Glomerular visceral epithelial cell (primary cell): ENCODE measurements at regions not wholly inside any gene's neighbourhood (a gene's known extent, or its start where the extent isn't known, plus 50 kb on each side); places are given as distances from the start of the nearest gene placed in this dataset.
"Not testable (repeated sequence)": the region's sequence is repeated elsewhere in the genome, so short reads cannot be mapped to it uniquely, and the experiment has no call there.

Experiments
- DNase-seq: peaks from one replicate; pipeline ENCODE4 v3.0.0-alpha.2; 2016; ENCODE audit errors: extremely low spot score

DNA sequence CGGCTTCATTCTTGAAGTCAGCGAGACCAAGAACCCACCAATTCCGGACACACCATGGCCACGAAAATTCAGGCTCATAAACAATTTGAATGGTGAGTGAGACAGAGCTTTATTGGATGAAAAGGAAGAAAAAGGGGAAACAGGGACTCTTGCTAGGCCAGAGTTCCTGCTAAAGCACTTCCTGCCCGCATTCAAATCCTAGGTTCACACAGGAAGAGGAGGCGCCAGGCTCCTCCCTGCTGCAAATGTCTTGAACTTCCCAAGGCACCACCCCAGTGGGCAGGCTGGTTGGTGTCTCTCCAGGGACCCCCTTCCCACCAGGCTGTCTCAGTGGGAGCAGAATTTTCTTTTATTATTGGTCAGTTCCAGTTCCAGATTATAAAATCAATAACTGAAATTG, 121.2 kb downstream of the FSCB start:
- DNase-seq = no peak

DNA sequence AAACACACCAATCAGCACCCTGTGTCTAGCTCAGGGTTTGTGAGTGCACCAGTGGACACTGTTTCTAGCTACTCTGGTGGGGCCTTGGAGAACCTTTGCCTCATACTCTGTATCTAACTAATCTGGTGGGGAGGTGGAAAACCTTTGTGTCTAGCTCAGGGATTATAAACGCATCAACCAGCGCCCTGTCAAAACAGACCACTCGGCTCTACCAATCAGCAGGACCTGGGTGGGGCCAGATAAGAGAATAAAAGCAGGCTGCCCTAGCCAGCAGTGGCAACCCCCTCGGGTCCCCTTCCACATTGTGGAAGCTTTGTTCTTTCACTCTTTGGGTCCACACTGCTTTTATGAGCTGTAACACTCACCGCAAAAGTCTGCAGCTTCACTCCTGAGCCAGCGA, 121.8 kb downstream of the FSCB start:
- DNase-seq = not testable (repeated sequence)

DNA sequence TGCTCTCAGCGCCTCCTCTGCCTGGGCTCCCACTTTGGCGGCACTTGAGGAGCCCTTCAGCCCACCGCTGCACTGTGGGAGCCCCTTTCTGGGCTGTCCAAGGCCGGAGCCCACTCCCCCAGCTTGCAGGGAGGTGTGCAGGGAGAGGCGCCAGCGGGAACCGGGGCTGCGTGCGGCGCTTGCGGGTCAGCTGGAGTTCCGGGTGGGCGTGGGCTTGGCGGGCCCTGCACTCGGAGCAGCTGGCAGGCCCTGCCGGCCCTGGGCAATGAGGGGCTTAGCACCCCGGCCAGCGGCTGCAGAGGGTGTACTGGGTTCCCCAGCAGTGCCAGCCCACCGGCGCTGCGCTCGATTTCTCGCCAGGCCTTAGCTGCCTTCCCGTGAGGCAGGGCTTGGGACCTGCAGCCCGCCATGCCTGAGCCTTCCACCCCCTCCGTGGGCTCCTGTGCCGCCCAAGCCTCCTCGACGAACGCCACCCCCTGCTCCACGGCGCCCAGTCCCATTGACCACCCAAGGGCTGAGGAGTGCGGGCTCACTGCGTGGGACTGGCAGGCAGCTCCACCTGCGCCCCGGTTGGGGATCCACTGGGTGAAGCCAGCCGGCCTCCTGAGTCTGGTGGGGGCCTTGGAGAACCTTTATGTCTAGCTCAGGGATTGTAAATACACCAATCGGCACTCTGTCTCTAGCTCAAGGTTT, 122.3 kb downstream of the FSCB start:
- DNase-seq = not testable (repeated sequence)

DNA sequence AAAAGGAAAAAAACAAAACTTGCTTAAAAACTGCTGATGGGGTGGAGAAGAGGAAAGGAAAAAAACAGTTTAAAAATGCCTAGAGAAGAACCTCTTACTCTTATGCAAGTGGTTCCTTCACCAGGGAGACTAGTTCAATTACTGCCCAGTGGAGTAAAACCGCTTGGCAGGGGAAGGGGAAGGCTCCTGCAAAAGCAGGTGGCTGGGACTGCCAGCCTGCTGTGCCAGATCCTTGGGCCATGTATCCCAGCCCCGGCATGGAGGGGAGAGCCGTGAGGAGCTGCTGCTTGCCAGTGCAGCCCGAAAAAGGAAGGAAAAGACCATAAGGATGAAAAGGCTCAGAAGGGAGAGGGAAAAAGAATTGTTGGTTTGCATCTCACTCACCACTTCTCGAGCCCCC, 123.0 kb downstream of the FSCB start:
- no peak for DNase-seq

DNA sequence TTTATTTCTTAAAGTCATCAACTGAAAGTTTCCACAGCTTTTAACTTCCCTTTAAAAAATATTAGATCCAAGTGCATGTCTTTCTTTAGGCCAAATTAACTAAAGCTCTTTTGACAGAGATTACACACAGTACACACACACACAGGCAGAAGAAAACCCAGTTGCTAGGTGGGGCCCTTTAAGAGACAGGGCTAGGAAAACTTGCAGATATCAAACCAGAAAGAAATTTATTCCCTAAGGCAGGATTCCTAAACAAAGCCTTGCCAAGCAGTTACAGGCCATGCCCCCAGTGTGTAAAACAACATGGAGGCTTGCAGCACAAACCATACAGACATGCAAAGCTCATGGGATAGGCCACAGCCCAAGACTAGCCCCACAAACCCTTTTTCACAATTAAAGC, 123.4 kb downstream of the FSCB start:
- no peak for DNase-seq

DNA sequence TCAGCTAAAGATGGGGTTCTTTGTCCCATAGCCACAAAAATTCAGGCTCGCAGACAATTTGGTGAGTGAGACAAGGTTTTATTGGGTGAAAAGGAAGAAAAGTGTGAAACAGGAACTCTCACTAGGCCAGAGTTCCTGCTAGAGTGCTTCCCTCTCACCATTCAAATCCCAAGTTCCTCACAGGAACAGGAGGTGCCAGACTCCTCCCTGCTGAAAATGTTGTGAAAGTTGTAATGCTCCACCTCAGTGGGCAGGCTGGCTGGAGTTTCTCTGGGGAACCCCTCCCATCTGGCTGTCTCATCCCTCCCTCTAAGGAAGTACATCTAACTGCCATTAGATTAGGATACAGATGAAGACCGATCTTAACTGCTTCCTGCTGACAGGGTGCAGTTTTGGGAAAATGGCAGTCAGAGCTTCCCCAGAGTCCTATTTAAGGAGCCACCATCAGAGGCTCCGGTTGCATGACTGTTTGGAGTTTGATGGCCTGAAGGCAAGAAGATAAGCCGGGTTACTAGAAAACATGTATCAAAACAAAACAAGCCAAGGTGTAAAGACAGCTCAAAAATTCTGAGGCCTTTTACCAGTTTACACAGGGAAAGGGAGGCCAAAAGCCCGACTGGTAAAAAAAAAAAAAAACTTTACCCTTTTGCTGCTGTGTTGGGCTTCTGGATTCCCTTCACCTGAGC, 127.6 kb downstream of the FSCB start:
- no peak for DNase-seq

DNA sequence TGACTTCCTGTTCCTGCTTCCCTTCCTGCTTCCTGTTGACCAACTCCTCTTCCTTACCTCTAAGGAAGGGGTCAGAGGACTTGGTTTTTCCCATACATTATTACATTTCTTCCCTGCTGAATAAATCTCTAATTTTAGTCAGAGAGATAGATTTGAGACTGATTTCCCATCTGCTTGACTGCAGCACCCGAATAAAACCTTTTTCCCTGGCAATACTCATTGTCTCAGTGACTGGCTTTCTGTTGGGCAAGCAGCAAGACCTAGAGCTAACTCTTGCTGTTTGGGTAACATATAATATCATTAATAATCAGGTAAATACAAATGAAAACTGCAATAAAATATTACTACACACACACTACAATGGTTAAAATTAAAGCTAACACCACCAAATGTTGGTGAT, 132.2 kb downstream of the FSCB start:
- DNase-seq = no peak

DNA sequence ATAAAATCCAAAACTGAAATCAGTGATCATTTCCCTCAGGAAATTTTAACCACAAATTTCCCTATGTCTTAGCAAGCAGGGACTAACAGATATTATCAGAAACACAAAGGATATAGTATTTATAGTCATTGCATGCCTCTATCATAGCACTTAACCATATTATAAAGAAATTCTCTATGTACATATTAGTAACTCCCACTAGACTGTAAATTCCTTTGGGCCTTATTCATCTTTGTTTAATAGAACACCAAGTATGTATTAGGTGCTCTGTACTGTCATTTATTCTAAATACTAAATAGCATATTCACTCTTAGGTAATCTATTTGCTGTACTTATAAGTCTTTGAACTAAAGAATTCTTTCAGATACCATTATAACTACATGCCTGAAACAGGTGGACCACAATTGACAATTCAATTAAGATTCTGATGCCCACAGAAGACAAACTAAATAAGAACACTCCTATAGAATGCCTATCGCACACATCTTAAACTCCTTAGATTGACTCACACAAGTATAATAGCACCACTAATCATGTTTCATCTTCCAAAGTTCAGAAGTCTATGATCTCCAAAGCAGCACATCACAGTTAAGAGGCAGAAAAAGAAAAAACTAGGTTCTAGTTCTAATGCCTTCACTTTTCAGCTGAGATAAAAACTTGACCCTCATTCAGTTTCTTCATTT, 134.1 kb downstream of the FSCB start:
- DNase-seq = no peak

DNA sequence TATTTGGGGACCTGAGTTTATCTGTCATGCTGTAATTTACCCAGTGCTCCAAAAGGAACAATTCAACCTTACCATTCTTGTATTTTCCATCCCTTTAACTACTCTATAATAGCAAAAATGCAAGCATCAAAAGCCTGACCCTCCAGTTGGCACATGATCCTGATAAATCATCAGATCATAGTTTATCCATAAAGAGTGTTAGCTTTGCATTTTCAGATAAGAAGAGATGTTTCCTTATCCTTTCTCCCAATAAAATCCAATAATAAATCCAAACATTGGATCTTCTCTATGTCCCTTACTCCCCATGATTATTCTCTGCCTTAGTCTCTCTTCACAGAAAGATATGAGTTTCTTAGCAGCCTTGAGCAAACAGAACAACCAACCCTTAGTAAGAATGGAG, 134.9 kb downstream of the FSCB start:
- DNase-seq = no peak

DNA sequence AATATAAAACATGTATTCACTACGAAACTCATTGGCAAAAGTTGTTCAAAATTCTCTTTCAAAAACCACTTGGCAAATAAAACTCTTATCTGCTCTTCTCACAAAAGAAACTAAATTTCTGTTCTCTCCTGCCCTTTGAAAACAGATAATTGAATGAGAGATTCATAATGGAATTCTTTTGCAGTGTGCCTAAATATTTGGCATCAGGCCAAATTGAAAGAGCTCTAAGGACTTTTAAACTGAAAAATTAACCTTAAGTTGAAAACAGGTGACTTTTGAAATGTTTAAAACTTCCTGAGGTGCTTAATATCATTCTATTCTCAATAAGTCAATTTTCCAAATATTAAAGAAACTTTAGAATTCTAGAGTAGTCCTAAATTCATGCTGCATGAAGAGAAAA, 136.4 kb downstream of the FSCB start:
- no peak for DNase-seq

DNA sequence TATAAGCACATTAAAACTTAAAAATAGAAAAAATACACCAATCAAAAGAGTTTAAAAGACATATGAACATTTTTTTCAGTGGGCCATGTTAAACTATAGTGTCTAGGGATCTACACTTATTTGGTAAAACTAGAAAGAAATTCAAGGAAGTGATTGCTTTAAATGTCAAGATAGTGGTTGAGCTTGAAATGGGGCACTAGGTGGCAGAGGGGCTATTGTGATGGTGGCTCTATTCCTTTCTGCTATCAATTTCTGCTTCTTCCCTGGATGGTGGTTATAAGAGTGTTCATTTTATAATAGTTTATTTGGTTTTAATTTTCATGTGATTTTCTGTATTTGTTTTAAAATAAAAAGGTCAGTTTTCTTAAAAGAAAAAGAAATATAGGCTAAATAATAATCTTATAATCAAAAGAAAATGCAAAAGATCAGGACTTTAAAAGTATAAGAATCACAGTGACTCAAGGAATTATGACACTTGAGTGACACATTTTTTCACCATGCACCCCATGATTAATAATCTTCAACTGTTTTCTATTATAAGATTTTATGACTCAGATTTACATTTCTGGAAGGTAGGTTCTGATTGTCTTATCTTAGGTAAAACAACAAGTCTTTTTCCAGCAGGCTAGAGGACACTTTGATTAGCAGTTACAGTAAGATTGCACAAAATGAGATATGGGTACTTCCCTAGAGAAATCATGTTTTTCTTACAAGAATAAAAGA, 137.5 kb downstream of the FSCB start:
- no peak for DNase-seq

DNA sequence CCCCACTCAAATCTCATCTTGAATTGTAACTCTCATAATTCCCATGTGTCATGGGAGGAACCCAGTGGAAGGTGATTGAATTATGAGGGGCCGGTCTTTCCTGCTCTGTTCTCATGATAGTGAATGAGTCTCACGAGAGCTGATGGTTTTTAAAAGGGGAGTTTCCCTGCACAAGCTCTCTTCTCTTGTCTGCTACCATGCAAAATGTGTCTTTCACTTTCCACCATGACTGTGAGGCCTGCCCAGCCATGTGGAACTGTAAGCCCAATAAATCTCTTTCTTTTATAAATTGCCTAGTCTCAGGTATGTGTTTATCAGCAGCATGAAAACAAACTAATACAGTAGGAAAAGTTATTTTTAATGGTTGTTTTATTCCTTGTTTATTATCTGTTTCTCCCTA, 146.0 kb downstream of the FSCB start:
- DNase-seq = no peak

DNA sequence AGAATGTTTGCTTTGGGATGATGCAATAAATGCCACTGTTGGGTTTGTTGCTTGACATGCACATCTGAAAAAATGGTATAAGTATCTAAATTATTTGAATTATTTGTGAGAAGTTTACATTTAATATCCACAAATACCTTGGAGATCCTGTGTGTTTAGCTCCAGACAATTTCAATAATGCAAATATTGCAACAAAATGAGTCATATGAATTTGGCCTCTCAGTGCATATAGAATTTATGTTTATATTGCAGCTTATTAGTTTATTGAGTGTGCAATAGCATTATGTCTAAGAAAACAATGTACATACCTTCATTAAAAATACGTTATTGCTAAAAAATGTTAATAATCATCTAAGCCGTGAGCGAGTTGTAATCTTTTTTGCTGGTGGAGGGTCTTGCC, 153.3 kb downstream of the FSCB start:
- no peak for DNase-seq

DNA sequence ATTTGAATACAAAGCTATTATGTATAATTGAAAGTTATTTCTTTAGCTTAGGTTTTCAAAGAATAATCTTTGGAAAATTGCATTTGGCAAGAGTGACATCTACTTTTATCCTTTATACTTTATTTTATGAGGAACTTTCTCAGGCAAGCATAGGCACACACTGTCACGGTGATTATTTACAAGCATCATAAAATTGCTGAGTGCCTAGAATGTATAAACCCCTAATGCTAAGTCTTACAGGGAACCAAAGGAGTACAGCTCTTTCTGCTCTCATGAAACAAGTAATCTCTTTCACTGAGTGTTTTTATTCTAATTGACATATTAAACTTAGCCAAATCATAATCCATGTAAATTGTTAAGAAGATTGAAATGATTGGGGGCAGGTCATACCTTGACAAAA, 154.9 kb downstream of the FSCB start:
- DNase-seq = no peak

DNA sequence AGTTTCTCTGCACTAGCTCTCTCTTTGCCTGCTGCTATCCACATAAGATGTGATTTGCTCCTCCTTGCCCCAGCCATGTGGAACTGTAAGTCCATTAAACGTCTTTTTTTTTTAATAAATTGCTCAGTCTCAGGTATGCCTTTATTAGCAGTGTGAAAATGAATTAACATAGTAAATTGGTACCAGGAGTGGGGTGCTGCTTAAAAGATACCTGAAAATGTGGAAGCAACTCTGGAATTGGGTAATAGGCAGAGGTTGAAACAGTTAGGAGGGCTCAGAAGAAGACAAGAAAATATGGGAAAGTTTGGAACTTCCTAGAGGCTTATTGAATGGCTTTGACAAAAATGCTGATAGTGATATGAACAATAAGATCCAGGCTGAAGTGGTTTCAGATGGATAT, 159.8 kb downstream of the FSCB start:
- DNase-seq = no peak

DNA sequence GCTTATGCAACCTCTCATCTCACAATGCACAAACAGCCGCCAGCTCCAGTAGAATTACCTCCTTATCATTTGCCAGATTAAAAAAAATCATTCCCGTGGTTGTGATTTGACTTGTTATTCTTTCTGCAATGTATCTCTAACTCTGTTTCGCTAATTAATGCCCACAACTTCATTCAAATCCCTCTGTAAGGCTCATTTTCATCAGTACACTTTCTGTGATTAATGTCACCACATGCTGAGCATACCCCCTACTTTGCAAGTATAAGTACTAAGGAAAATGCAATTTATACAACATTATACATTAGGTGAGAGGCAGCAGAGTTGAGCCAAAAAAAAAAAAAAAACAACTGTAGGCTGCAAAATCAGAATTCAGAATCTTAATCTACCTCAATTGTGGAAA, 166.0 kb downstream of the FSCB start:
- DNase-seq = no peak

DNA sequence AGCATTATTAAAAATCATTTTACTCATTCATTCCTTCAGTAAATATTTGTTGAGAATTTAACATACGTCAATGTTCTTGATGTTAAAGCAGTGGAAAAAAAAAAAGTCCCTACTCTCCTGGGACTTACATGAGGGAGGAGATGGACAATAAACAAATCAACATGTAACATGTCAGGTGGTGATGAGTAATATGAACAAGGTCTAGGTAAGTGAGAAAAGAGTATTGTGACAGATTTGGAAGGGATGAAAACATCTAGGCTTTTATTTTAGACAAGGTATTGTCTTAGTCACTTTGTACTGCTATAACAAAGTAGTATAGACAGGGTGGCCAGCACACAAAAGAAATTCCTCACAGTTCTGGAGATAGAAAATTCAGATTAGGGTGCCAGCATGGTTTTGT, 167.2 kb downstream of the FSCB start:
- DNase-seq = no peak

DNA sequence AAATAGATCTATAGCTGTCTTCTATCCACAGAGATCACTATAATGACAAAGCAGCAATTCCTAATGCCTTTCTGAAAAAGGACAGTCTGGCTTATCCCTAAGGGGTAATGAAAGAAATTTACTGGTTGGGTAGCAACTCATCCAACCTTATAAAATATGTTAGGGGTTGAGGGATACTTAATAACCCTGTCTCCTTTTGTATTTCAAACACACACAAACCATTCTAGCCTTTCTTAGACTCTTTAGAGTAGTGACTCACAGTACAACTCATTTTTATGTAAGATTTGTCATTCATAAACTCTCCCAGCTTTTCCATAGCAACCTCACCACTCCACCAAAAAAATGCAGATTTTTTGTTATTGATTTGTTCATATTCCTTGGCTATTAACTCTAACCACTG, 167.9 kb downstream of the FSCB start:
- DNase-seq = peak; percentile 18

DNA sequence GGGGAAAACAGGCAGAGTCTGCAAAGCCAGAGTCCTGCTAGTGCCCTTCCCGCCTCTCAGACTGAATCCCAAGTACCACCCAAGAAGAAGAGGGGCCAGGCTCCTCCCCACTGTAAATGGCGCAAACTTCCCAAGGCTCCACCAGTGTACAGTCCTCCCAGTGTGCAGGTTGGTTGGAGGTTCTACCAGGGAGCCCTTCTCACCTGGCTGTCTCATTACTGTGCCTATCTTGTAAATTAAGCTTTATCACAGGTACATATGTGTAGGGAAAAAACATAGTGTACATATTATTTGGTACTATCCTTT, 189.7 kb downstream of the FSCB start:
- no peak for DNase-seq

DNA sequence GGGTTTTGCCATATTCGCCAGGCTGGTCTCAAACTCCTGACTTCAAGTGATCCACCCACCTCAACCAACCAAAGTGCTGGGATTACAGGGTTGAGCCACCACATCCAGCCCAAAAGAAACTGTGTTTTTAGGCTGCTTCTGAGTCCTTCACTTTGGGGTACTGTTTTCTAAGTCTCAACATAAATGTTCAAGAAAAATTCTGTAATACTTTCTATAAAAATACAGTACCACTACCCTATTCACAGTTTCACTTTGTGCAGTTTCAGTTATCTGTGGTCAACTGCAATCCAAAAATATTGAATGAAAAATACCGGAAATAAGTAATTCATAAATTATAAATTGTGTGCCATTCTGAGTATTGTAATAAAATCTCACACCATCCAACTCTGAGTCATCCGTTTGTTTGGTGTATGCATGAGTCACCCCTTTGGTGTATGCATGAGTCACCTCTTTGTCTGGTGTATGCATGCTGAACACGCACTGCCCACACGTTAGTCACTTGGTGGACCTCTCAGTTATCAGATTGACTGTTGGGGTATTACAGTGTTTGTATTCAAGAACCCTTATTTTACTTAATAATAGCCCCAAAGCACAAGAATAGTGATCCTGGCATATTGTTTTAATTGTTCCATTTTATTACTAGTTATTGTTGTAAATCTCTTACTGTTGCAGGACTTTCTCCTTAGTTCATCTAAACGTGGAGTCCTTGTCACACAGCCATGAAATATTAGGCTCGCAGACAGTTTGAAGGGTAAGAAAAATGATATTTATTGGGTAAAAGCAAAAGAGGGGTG, 190.2 kb downstream of the FSCB start:
- DNase-seq = peak; percentile 91

DNA sequence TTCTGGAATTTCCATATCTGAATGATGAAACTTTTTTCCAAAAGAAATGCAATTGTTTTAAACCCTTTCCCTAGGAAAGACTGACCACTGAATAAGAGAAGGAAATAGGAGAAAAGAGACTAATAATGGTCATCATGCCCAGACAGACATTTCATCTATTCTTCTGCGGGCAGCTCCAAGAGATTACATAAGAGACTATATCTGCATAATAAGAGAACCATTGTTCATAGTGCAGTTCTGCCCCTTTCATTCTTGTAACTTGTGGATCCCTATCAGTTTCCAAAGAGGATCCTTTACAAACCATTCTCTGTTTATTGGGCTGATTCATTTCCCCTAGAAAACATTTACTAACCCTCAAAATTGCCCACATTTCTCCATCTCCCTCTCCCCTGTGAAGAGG, 197.8 kb downstream of the FSCB start:
- no peak for DNase-seq

DNA sequence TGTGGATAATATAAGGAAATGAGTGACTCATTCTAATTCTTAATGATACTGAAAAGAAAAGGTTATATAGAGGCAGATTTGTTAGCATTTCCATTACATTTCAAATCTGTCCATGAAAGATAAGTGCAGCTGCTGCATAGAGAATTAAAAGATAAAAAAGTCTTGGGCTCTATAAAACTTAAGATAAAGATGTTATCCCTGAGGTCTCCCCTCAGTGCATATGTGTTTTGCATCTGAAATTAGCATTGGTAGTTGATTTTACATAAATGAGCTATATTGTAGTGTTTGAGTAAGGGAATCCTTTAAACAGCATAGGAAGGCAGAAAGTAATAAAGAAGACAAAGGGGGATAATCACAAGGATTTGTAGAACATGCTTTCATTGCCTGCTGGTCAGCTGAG, 206.2 kb downstream of the FSCB start:
- DNase-seq = no peak
